Adrenal gland (tissue), 5 donors: ENCODE measurements at regions not wholly inside any gene's neighbourhood (a gene's known extent, or its start where the extent isn't known, plus 50 kb on each side); places are given as distances from the start of the nearest gene placed in this dataset.

Experiments
- POLR2A ChIP-seq, 2 donors: fragments of 450-650 bp; IDR thresholded peaks; one replicate each; pipeline ENCODE4 v1.6.1; 2017; ENCODE audit warnings: antibody characterized with exemption in 2 of 2, mild to moderate bottlenecking in 2 of 2, moderate library complexity in 1 of 2
- TF ChIP-seq, protein P1 (sequence below), 6 experiments: fragments of 450-650 bp in 4 of 6; fragments of 200-600 bp in 2 of 6; sonication (generic) in 1 of 6; IDR thresholded peaks; 1 replicate in 5 of 6; 2 replicates in 1 of 6; pipeline versions ENCODE4 v1.5.1 to v1.8.0; 2016 to 2021; ENCODE audit warnings: antibody characterized with exemption in 6 of 6, mild to moderate bottlenecking in 2 of 6, moderate library complexity in 1 of 6
- donor health status: DM: no; HTN: no; CAD: no.

DNA sequence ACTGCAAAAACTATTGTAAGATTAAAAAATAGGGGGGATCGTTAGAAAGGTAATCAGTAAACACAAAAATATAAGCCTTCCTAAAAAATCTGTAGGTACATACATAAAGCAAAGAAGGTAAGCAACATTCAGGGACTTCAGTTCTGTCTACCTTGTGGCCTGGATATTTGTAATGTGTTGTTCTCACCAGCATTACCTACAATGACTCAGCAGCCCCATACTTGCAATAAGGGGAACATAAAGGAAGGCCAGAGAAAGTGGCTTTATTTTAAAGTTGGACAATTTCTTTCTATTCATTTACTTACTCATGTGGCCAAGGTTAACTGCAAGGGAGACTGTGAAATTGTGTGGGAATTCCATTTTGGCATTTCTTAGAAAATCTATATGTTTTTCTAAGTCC is 277.2 kb upstream of the PREP start:
- TF ChIP-seq, protein P1, sequence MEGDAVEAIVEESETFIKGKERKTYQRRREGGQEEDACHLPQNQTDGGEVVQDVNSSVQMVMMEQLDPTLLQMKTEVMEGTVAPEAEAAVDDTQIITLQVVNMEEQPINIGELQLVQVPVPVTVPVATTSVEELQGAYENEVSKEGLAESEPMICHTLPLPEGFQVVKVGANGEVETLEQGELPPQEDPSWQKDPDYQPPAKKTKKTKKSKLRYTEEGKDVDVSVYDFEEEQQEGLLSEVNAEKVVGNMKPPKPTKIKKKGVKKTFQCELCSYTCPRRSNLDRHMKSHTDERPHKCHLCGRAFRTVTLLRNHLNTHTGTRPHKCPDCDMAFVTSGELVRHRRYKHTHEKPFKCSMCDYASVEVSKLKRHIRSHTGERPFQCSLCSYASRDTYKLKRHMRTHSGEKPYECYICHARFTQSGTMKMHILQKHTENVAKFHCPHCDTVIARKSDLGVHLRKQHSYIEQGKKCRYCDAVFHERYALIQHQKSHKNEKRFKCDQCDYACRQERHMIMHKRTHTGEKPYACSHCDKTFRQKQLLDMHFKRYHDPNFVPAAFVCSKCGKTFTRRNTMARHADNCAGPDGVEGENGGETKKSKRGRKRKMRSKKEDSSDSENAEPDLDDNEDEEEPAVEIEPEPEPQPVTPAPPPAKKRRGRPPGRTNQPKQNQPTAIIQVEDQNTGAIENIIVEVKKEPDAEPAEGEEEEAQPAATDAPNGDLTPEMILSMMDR (IDR thresholded peaks at IDR 0.05): no peak
- no peak for TF ChIP-seq POLR2A (IDR thresholded peaks at IDR 0.05)
